ENCODE measurements at regions not wholly inside any gene's neighbourhood (a gene's known extent, or its start where the extent isn't known, plus 50 kb on each side); places are given as distances from the start of the nearest gene placed in this dataset.

GRCh38 chr13:107211073-107211472 is 643.1 kb upstream of the ARGLU1 start:
- Histone ChIP-seq H3K4me3 (ENCODE audit: low read length in 2 of 2) (no peak overlapping the region), H3K4me1 (ENCODE audit: control insufficient read depth in 2 of 2, insufficient read depth in 2 of 2, low read length in 2 of 2) (no peaks in the 10 kb centered on the region), H3K9me3 (ENCODE audit: control insufficient read depth in 2 of 2, insufficient read depth in 1 of 2, low read length in 1 of 2) (no peaks in the 10 kb centered on the region), H3K27me3 (ENCODE audit: control insufficient read depth in 2 of 2, insufficient read depth in 1 of 2, low read length in 1 of 2) (no peaks in the 10 kb centered on the region), H3K27ac (ENCODE audit: low read depth in 1 of 2, low read length in 1 of 2) (no peak overlapping the region), H3K36me3 (ENCODE audit: control insufficient read depth in 2 of 2, insufficient read depth in 2 of 2, low read length in 1 of 2) (no peaks in the 10 kb centered on the region)
- DNase-seq (ENCODE audit: low read depth in 6 of 9, low spot score in 9 of 9), result peak; percentile 4 to 55 (median 18)
- WGBS, result 12% methylated on average over 8 of the region's 8 CpGs

- Histone ChIP-seq H3K27ac (ENCODE audit: low read depth in 1 of 2, low read length in 1 of 2) (no peak overlapping the region), H3K4me3 (ENCODE audit: low read length in 2 of 2) (no peak overlapping the region), H3K4me1 (ENCODE audit: control insufficient read depth in 2 of 2, insufficient read depth in 2 of 2, low read length in 2 of 2) (no peaks in the 10 kb centered on the region), H3K27me3 (ENCODE audit: control insufficient read depth in 2 of 2, insufficient read depth in 1 of 2, low read length in 1 of 2) (no peaks in the 10 kb centered on the region), H3K9me3 (ENCODE audit: control insufficient read depth in 2 of 2, insufficient read depth in 1 of 2, low read length in 1 of 2) (no peaks in the 10 kb centered on the region), H3K36me3 (ENCODE audit: control insufficient read depth in 2 of 2, insufficient read depth in 2 of 2, low read length in 1 of 2) (no peaks in the 10 kb centered on the region)
- no peak for DNase-seq (ENCODE audit: low read depth in 6 of 9, low spot score in 9 of 9)
- 80% methylated on average over 7 of the region's 7 CpGs for WGBS
Measured at GRCh38 chr13:107210723-107211030, 642.7 kb upstream of the ARGLU1 start.

DNA sequence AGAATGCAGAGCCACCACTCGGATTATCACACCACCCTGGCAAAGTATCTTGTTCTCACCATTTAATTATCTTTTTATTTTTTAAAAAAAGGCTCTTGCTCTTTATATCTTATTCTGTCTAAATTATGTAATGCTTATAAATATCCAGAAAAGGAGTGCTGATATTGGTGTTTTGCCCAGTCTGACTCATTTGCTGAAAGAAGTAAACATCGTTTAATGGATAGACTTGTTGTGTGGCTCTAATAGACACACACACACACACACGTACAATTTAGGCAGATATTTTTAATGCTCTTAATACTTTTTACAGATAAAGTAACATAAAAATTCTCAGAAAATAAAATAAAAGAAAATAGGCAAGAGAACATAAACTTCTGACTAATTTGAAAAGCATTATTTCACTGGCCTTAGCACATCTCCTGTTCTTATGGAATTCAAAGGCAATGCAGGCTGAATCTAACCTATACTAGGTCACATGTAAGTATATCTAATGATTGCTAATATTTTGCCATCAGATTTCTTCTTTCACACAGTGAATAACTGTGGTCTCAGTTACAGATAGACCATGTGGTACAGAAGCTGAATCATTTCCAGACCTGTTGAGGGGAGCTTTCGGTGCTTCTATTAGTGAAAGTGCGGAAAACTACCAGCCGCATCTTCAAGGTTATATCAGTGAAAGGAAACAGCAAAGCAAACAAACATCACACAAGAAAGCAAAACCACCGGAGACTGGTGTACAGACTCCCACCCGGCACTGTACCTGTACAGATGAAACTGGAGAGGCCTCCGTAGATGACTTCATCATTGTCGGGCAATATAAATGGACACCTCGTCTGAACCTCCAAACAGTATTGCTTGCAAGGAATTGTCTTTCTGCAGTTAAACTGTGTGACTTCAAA is 642.1 kb upstream of the ARGLU1 start:
- Histone ChIP-seq H3K27me3 (ENCODE audit: control insufficient read depth in 2 of 2, insufficient read depth in 1 of 2, low read length in 1 of 2) (no peaks in the 10 kb centered on the region), H3K27ac (ENCODE audit: low read depth in 1 of 2, low read length in 1 of 2) (no peak overlapping the region), H3K9me3 (ENCODE audit: control insufficient read depth in 2 of 2, insufficient read depth in 1 of 2, low read length in 1 of 2) (no peaks in the 10 kb centered on the region), H3K36me3 (ENCODE audit: control insufficient read depth in 2 of 2, insufficient read depth in 2 of 2, low read length in 1 of 2) (no peaks in the 10 kb centered on the region), H3K4me1 (ENCODE audit: control insufficient read depth in 2 of 2, insufficient read depth in 2 of 2, low read length in 2 of 2) (no peaks in the 10 kb centered on the region), H3K4me3 (ENCODE audit: low read length in 2 of 2) (no peak overlapping the region)
- DNase-seq (ENCODE audit: low read depth in 6 of 9, low spot score in 9 of 9), result no peak
- 91% methylated on average over 11 of the region's 11 CpGs for WGBS

- no peak overlapping the region for H3K4me3 ChIP-seq (ENCODE audit: low read length in 2 of 2)
- H3K4me1 ChIP-seq (ENCODE audit: control insufficient read depth in 2 of 2, insufficient read depth in 2 of 2, low read length in 2 of 2), result no peaks in the 10 kb centered on the region
- 75% methylated on average over 4 of the region's 4 CpGs for whole genome bisulfite sequencing
- no peaks in the 10 kb centered on the region for H3K9me3 ChIP-seq (ENCODE audit: control insufficient read depth in 2 of 2, insufficient read depth in 1 of 2, low read length in 1 of 2)
- no peak overlapping the region for H3K27ac ChIP-seq (ENCODE audit: low read depth in 1 of 2, low read length in 1 of 2)
- H3K36me3 ChIP-seq (ENCODE audit: control insufficient read depth in 2 of 2, insufficient read depth in 2 of 2, low read length in 1 of 2), result no peaks in the 10 kb centered on the region
- no peaks in the 10 kb centered on the region for H3K27me3 ChIP-seq (ENCODE audit: control insufficient read depth in 2 of 2, insufficient read depth in 1 of 2, low read length in 1 of 2)
- DNase-seq (ENCODE audit: low read depth in 6 of 9, low spot score in 9 of 9), result no peak
Measured at GRCh38 chr13:107208889-107209288, 641.0 kb upstream of the ARGLU1 start.

DNA sequence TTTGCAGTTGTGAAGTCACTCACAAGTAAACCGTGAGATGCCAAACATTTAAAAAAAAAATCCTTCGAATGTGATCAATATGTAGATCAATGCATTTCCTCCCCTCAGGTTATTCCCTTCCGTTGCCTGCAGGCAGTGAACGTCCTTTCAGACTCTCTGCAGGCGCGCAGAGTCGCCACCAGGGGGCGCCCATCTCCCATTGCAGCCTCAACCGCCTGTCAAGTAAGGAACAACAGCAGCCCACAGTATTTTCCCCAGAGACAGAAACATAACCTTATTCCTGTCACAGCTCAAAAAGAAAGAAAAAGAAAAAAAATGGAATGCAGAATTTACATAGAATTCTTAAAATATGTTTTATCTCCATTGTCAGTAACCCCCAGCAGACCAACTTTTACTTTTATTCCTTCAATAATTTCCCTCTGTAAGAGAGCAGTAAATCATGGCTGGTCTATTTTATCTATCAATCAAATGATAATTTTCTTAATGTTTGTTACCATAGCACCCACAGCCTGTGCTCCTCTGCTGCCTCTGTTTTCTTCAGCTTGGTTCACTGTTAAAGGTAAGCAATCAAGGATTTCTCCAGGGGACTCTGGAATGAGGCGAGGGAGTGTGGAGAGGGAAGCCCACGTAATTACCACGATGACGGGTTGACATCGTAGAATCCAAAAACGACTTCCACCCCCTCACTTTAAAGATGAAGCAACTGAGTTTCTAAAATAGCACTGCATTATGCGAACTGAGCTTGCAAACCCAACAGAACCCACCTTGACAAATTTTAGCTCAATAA is 637.6 kb upstream of the ARGLU1 start:
- no peak overlapping the region for H3K27ac ChIP-seq (ENCODE audit: low read depth in 1 of 2, low read length in 1 of 2)
- DNase-seq (ENCODE audit: low read depth in 6 of 9, low spot score in 9 of 9), result peak; percentile 4 to 54 (median 10)
- WGBS, result 36% methylated on average over 16 of the region's 16 CpGs

GRCh38 chr13:107203146-107203847 is 635.4 kb upstream of the ARGLU1 start:
- Histone ChIP-seq H3K27me3 (ENCODE audit: control insufficient read depth in 2 of 2, insufficient read depth in 1 of 2, low read length in 1 of 2) (no peaks in the 10 kb centered on the region), H3K4me3 (ENCODE audit: low read length in 2 of 2) (no peak overlapping the region), H3K27ac (ENCODE audit: low read depth in 1 of 2, low read length in 1 of 2) (no peak overlapping the region), H3K9me3 (ENCODE audit: control insufficient read depth in 2 of 2, insufficient read depth in 1 of 2, low read length in 1 of 2) (no peaks in the 10 kb centered on the region), H3K36me3 (ENCODE audit: control insufficient read depth in 2 of 2, insufficient read depth in 2 of 2, low read length in 1 of 2) (no peaks in the 10 kb centered on the region), H3K4me1 (ENCODE audit: control insufficient read depth in 2 of 2, insufficient read depth in 2 of 2, low read length in 2 of 2) (no peaks in the 10 kb centered on the region)
- DNase-seq (ENCODE audit: low read depth in 6 of 9, low spot score in 9 of 9), result no peak
- 61% methylated on average over 11 of the region's 11 CpGs for WGBS

More for the DNA sequence above, 637.6 kb upstream of the ARGLU1 start:
- no peaks in the 10 kb centered on the region for H3K9me3 ChIP-seq (ENCODE audit: control insufficient read depth in 2 of 2, insufficient read depth in 1 of 2, low read length in 1 of 2)
- H3K4me1 ChIP-seq (ENCODE audit: control insufficient read depth in 2 of 2, insufficient read depth in 2 of 2, low read length in 2 of 2), result no peaks in the 10 kb centered on the region
- no peaks in the 10 kb centered on the region for H3K36me3 ChIP-seq (ENCODE audit: control insufficient read depth in 2 of 2, insufficient read depth in 2 of 2, low read length in 1 of 2)
- H3K27me3 ChIP-seq (ENCODE audit: control insufficient read depth in 2 of 2, insufficient read depth in 1 of 2, low read length in 1 of 2), result no peaks in the 10 kb centered on the region
- no peak overlapping the region for H3K4me3 ChIP-seq (ENCODE audit: low read length in 2 of 2)

- H3K4me3 ChIP-seq (ENCODE audit: low read length in 2 of 2), result no peak overlapping the region
- H3K4me1 ChIP-seq (ENCODE audit: control insufficient read depth in 2 of 2, insufficient read depth in 2 of 2, low read length in 2 of 2), result no peaks in the 10 kb centered on the region
- no peaks in the 10 kb centered on the region for H3K9me3 ChIP-seq (ENCODE audit: control insufficient read depth in 2 of 2, insufficient read depth in 1 of 2, low read length in 1 of 2)
- no peak overlapping the region for H3K27ac ChIP-seq (ENCODE audit: low read depth in 1 of 2, low read length in 1 of 2)
- no peaks in the 10 kb centered on the region for H3K36me3 ChIP-seq (ENCODE audit: control insufficient read depth in 2 of 2, insufficient read depth in 2 of 2, low read length in 1 of 2)
- WGBS, result 66% methylated on average over 4 of the region's 4 CpGs
- DNase-seq (ENCODE audit: low read depth in 6 of 9, low spot score in 9 of 9), result no peak
- no peaks in the 10 kb centered on the region for H3K27me3 ChIP-seq (ENCODE audit: control insufficient read depth in 2 of 2, insufficient read depth in 1 of 2, low read length in 1 of 2)
Measured at GRCh38 chr13:107202371-107203023, 634.6 kb upstream of the ARGLU1 start.

GRCh38 chr13:107200491-107200890 is 632.6 kb upstream of the ARGLU1 start:
- DNase-seq (ENCODE audit: low read depth in 6 of 9, low spot score in 9 of 9), result no peak
- Histone ChIP-seq H3K9me3 (ENCODE audit: control insufficient read depth in 2 of 2, insufficient read depth in 1 of 2, low read length in 1 of 2) (no peaks in the 10 kb centered on the region), H3K36me3 (ENCODE audit: control insufficient read depth in 2 of 2, insufficient read depth in 2 of 2, low read length in 1 of 2) (no peaks in the 10 kb centered on the region), H3K4me1 (ENCODE audit: control insufficient read depth in 2 of 2, insufficient read depth in 2 of 2, low read length in 2 of 2) (no peaks in the 10 kb centered on the region), H3K27me3 (ENCODE audit: control insufficient read depth in 2 of 2, insufficient read depth in 1 of 2, low read length in 1 of 2) (no peaks in the 10 kb centered on the region), H3K27ac (ENCODE audit: low read depth in 1 of 2, low read length in 1 of 2) (no peak overlapping the region), H3K4me3 (ENCODE audit: low read length in 2 of 2) (no peak overlapping the region)
- 97% methylated on average over 6 of the region's 6 CpGs for WGBS
